ENCODE measurements at regions not wholly inside any gene's neighbourhood (a gene's known extent, or its start where the extent isn't known, plus 50 kb on each side); places are given as distances from the start of the nearest gene placed in this dataset.

DNA sequence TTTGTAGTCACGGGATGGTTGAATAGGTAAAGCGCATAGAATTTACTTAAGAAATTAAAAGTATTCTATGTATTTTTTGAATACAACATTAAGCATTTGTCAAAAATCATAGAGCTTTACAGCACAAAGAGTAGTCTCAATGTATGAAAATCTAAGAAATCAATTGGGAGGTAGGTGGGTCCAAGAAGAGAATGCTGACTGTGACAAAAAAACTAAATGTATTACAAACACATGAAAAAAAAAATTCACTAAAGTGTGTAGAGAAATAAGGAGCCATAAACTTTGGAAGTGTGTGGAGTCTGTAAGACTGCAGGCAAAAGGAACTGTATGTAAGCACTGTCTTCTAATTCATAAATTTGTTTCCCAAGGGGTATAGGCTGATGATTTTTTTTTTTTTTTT is 558.3 kb downstream of the JRKL start:
- Histone ChIP-seq H2AFZ (ENCODE audit: low read length) (no peak overlapping the region), H3K4me1 (ENCODE audit: insufficient read depth, low read length) (no peaks in the 10 kb centered on the region), H3K27me3 (ENCODE audit: insufficient read depth, low read length) (no peaks in the 10 kb centered on the region), H3K9me3 (ENCODE audit: low read depth, low read length) (no peaks in the 10 kb centered on the region), H3K27ac (ENCODE audit: low read depth, low read length) (no peak overlapping the region), H4K20me1 (ENCODE audit: insufficient read depth, low read length) (no peaks in the 10 kb centered on the region), H3K4me2 (ENCODE audit: insufficient read depth, low read length) (no peak overlapping the region), H3K4me3 (ENCODE audit: insufficient read depth, low read length) (no peak overlapping the region), H3K36me3 (ENCODE audit: insufficient read depth, low read length) (no peaks in the 10 kb centered on the region), H3K79me2 (ENCODE audit: insufficient read depth, low read length) (no peaks in the 10 kb centered on the region)
- DNase-seq (ENCODE audit: insufficient read length, low spot score, missing footprints) = no peak
- TF ChIP-seq CTCF (IDR thresholded peaks at IDR 0.05; ENCODE audit: extremely low read depth, low read depth, low read length) = no peak

DNA sequence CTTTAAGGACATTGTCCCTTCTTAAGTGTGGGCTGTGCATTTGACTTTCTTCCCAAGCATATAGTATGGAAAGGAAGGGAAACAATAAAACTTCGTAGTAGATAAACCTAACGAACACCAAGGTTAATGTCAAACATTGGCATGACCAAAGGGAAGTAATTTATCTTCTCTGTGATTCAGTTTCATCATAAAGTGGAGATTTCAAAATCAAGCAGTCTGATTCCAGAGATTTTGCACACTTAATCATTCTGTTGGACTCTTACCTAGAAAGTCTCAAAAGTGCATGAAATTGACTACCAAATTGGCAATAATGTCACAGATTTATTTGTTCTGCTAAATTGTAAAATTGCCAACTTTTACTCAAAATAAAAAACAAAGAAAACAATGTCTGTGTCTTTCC is 559.7 kb downstream of the JRKL start:
- Histone ChIP-seq H3K4me1 (ENCODE audit: insufficient read depth, low read length) (no peaks in the 10 kb centered on the region), H3K79me2 (ENCODE audit: insufficient read depth, low read length) (no peaks in the 10 kb centered on the region), H3K36me3 (ENCODE audit: insufficient read depth, low read length) (no peaks in the 10 kb centered on the region), H3K27me3 (ENCODE audit: insufficient read depth, low read length) (no peaks in the 10 kb centered on the region), H2AFZ (ENCODE audit: low read length) (no peak overlapping the region), H3K9me3 (ENCODE audit: low read depth, low read length) (no peaks in the 10 kb centered on the region), H4K20me1 (ENCODE audit: insufficient read depth, low read length) (no peaks in the 10 kb centered on the region), H3K4me2 (ENCODE audit: insufficient read depth, low read length) (no peak overlapping the region), H3K4me3 (ENCODE audit: insufficient read depth, low read length) (no peak overlapping the region), H3K27ac (ENCODE audit: low read depth, low read length) (no peak overlapping the region)
- TF ChIP-seq CTCF (IDR thresholded peaks at IDR 0.05; ENCODE audit: extremely low read depth, low read depth, low read length) = no peak
- DNase-seq (ENCODE audit: insufficient read length, low spot score, missing footprints) = no peak

DNA sequence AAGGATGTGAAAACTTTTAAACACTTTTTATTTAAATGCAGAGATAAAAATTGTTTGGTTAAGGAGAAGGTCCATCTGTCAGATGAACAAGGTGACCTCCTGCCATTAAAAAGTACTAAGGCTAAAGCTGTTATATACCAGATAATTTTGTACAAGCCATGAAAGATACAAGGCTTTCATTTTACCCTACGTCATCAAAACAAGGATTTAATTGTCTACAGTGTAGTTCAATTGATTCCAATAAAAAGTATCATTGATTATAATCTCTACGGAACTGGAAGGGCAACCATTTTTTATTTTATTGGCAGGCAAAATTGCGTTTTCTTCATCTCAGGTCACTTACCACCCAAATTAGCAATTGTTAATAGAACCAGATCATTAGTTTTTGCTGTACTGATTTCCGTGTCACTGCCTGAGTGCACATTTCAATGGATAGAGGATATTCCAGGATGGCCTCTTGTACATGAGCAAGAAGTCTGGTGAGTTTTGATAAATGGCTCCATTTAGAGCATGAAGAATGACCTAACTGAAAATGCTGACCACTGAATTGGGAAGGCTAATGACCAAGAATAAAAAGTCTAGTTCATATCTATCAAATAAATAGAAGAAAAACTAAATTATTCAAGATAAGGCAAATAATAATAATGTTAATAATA is 564.9 kb downstream of the JRKL start:
- H3K79me2 ChIP-seq (ENCODE audit: insufficient read depth, low read length) = no peaks in the 10 kb centered on the region
- no peak overlapping the region for H3K27ac ChIP-seq (ENCODE audit: low read depth, low read length)
- no peaks in the 10 kb centered on the region for H3K27me3 ChIP-seq (ENCODE audit: insufficient read depth, low read length)
- no peaks in the 10 kb centered on the region for H4K20me1 ChIP-seq (ENCODE audit: insufficient read depth, low read length)
- TF ChIP-seq CTCF (IDR thresholded peaks at IDR 0.05; ENCODE audit: extremely low read depth, low read depth, low read length) = no peak
- H3K36me3 ChIP-seq (ENCODE audit: insufficient read depth, low read length) = no peaks in the 10 kb centered on the region
- no peak for DNase-seq (ENCODE audit: insufficient read length, low spot score, missing footprints)
- no peak overlapping the region for H3K4me3 ChIP-seq (ENCODE audit: insufficient read depth, low read length)
- no peak overlapping the region for H2AFZ ChIP-seq (ENCODE audit: low read length)
- H3K4me1 ChIP-seq (ENCODE audit: insufficient read depth, low read length) = no peaks in the 10 kb centered on the region
- no peak overlapping the region for H3K4me2 ChIP-seq (ENCODE audit: insufficient read depth, low read length)
- H3K9me3 ChIP-seq (ENCODE audit: low read depth, low read length) = no peaks in the 10 kb centered on the region

DNA sequence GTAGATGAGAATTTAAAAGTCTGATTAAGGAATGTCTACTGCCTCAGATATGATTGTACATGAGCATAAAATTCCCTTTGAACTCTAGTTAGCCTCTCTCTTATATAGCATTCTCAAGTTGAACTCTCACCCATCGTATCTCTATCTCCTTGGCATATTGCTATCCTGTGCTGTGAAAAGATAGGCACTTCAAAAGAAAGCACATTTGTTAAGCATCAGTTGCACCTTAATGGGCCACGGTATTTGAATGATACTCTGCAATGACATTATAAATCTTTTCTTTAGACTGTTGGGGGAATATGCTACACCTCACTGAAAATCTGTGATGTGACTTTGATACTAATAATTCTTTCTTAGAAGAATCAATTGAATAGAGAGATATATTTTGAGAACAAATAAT is 570.7 kb downstream of the JRKL start:
- no peak for TF ChIP-seq CTCF (IDR thresholded peaks at IDR 0.05; ENCODE audit: extremely low read depth, low read depth, low read length)
- Histone ChIP-seq H3K9me3 (ENCODE audit: low read depth, low read length) (no peaks in the 10 kb centered on the region), H3K27ac (ENCODE audit: low read depth, low read length) (no peak overlapping the region)

More for the DNA sequence above, 570.7 kb downstream of the JRKL start:
- no peak for DNase-seq (ENCODE audit: insufficient read length, low spot score, missing footprints)
- no peaks in the 10 kb centered on the region for H3K27me3 ChIP-seq (ENCODE audit: insufficient read depth, low read length)
- no peak overlapping the region for H3K4me2 ChIP-seq (ENCODE audit: insufficient read depth, low read length)
- no peak overlapping the region for H2AFZ ChIP-seq (ENCODE audit: low read length)
- H3K36me3 ChIP-seq (ENCODE audit: insufficient read depth, low read length) = no peaks in the 10 kb centered on the region
- H3K4me1 ChIP-seq (ENCODE audit: insufficient read depth, low read length) = no peaks in the 10 kb centered on the region
- no peaks in the 10 kb centered on the region for H4K20me1 ChIP-seq (ENCODE audit: insufficient read depth, low read length)
- no peaks in the 10 kb centered on the region for H3K79me2 ChIP-seq (ENCODE audit: insufficient read depth, low read length)
- H3K4me3 ChIP-seq (ENCODE audit: insufficient read depth, low read length) = no peak overlapping the region

Measured in osteoblast (primary cell).